ENCODE measurements at regions not wholly inside any gene's neighbourhood (a gene's known extent, or its start where the extent isn't known, plus 50 kb on each side); places are given as distances from the start of the nearest gene placed in this dataset.
A peak's percentile ranks its signal among the peaks of the same experiment; 100 is the strongest.

DNA sequence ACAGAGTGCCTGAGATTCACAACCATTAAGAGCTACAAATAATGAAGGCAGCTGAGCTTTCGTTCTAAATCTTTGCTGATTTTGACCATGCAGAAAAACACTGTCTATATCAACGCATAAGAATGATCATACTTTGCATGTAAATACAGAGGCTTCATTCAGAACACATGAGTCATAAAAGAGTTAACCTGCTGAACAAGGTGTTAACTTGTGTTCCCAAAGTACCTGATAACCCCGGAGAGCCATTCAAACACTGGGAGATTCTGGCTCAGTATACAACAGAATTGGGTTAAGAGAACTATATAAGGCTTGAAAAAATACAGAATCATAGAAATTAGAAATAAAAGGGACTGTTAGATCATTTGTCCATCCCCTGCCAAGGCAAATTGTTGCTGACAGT is 964.3 kb upstream of the TENM3 start:
- DNase-seq (ENCODE audit: extremely low read depth in 1 of 11, low read depth in 9 of 11, low spot score in 4 of 11), result no peak

- DNase-seq (ENCODE audit: extremely low read depth in 1 of 11, low read depth in 9 of 11, low spot score in 4 of 11), result no peak
Observed at GRCh38 chr4:181281451-181281850, 961.8 kb upstream of the TENM3 start.

GRCh38 chr4:181289198-181289597 is 954.0 kb upstream of the TENM3 start:
- DNase-seq (ENCODE audit: extremely low read depth in 1 of 11, low read depth in 9 of 11, low spot score in 4 of 11), result peak in 1 of 11 donors; percentile 5

- DNase-seq (ENCODE audit: extremely low read depth in 1 of 11, low read depth in 9 of 11, low spot score in 4 of 11), result no peak
Observed at GRCh38 chr4:181291615-181292014, 951.6 kb upstream of the TENM3 start.

- no peak for DNase-seq (ENCODE audit: extremely low read depth in 1 of 11, low read depth in 9 of 11, low spot score in 4 of 11)
Observed at GRCh38 chr4:181293014-181293413, 950.2 kb upstream of the TENM3 start.

GRCh38 chr4:181293541-181293940 is 949.7 kb upstream of the TENM3 start:
- DNase-seq (ENCODE audit: extremely low read depth in 1 of 11, low read depth in 9 of 11, low spot score in 4 of 11), result no peak

DNA sequence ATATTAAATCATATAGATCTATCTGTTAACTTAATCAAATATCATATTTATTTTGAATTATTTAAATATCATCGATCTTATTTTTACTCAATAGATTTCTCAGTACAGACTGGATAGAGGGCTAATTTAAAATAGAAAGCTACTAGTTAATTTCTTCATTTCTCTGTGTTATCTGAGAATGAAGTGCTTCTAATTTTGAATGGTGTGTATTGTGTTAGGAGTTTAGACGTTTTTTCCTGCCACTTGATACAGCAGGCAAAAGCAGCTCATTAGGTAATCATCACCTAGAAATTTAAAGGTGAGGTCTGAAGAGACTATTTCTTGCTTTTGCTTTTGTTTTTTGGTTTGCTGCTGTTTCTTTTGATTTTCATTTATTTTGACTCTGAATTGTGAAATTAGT is 948.8 kb upstream of the TENM3 start:
- DNase-seq (ENCODE audit: extremely low read depth in 1 of 11, low read depth in 9 of 11, low spot score in 4 of 11), result no peak

DNA sequence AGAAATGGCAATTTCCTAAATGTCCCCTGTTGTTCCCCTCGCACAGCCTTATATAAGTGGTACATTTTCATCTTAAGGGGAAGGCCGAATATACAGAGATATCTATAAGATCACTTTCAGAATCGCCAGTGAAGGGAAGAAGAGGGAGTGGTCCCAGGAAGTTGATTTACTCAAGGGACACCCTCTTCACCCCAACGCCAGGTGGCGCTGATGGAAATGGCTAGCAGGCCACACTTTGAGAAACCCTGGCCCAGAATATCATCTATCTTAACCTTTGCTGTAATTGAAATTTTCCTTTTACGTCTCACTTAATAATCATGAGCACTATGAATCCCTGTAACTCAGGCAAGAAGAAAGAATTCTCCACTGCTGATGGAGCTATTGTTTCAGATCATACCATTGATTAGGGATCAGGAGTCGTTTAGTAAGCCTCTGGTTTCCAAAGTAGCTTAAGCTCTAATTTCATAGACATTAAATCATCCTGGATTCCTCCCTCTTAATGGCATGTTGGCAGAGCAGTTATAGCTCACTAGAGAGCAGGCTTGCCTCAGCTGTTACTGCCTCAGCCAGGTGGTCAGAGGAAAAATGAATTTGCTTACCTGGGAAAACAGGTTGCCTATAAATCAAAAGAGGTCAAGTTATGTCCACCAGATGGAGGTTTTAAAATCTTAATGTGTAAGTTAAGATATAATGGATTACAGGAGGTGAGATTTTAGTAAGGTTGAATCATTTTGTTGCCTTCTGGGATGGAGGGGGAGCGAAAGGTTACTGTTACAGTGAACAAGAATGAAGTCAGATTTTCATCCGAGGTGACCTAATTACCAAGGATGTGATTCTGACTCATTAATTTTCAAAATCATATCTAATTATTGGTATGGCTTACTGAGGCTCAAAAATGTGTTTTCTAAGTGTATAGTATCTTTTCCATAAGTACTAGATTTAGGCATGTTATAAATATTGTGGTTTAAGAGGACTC is 941.2 kb upstream of the TENM3 start:
- peak in 1 of 11 donors; percentile 3 for DNase-seq (ENCODE audit: extremely low read depth in 1 of 11, low read depth in 9 of 11, low spot score in 4 of 11)

DNA sequence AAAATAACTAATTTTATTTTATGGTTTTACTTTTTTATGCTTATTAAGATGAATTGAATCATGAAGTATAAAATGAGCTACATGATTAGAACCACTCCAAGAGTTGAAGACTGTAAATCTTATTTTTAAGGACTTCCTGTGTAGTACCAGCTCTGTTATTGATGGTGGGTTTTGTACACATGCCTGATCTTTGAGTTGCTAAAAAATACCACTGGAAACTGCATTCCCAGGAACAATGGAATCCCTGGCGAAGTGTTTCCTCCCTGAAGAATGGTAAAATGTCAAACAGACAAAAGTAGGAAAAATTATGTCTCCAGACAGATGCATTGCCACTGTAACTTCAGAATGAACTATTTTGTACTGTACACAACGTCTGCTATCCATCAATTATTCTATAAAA is 935.4 kb upstream of the TENM3 start:
- DNase-seq (ENCODE audit: extremely low read depth in 1 of 11, low read depth in 9 of 11, low spot score in 4 of 11), result no peak

DNA sequence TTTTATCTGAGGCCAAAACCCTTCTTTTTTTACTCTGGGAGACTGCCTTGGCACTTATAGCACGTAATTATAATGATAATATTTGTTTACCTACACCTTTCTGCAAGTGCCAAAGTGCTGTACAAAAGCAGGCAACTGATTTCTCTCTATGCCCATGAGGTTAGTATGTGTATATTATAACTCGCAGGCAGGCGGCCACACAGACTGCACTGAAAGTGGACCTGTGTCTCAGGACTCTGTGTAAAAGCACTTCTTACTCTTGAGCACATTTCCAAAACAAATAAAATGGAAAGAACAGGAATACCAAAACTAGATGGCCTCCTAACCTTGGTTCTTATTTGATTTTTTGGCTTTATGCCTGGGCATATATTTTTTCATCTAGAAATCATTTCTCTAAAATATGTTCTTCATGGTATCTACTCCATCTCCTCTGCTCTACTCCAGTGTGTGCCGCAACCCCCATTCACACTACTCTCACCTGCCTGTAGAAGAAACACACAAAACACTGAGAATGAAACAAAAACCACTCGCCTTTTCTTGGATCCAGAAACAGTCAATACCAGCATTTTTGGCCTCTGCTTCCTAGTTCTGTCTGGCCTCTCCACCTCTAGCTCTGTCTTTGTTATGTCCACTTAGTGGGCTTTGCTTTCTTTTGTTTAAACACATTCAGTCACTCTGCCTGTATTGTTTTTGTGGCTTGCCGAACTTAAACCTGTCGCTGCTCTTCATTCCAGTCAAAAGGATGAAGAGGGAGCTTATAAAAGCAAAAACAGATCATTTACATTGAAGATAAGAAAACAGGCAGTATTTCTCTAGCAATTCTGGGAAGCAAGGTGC is 934.5 kb upstream of the TENM3 start:
- no peak for DNase-seq (ENCODE audit: extremely low read depth in 1 of 11, low read depth in 9 of 11, low spot score in 4 of 11)

DNA sequence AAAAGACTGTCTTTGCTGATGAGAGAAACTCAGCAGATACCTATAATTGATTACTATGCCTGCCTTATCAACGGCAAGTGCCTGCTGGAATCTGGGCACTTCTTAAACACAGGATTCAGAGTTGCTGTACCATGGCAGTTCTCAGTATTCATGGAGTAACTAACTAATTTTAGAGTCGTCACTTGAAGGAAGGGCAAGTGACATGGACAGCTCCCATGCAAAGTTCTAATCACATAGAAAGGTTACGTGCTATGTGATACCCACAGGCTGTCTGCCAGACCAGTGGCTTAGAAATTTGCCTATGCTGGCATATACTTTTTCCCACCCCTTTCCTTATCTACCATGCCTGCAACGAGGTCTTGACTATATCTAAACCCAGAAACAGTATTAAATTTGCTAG is 931.1 kb upstream of the TENM3 start:
- no peak for DNase-seq (ENCODE audit: extremely low read depth in 1 of 11, low read depth in 9 of 11, low spot score in 4 of 11)

DNA sequence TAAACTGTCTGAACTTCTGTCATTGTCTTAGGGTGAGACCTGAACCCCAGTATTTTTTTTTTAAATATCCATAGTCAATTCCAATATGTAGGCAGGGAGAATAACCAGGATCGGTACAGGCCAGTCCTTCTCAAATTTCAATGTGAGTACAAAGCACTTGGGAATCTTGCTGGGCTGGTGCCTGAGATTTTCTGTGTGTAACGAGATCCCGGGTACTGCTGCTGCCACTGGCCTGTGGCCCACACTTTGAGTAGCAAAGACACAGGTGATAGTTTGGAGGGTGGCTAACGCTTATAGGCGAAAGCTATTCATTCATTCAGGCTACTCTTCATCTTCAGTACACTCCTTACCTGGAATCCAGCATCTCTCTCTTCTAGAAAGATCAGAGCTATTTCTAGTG is 923.6 kb upstream of the TENM3 start:
- no peak for DNase-seq (ENCODE audit: extremely low read depth in 1 of 11, low read depth in 9 of 11, low spot score in 4 of 11)

DNA sequence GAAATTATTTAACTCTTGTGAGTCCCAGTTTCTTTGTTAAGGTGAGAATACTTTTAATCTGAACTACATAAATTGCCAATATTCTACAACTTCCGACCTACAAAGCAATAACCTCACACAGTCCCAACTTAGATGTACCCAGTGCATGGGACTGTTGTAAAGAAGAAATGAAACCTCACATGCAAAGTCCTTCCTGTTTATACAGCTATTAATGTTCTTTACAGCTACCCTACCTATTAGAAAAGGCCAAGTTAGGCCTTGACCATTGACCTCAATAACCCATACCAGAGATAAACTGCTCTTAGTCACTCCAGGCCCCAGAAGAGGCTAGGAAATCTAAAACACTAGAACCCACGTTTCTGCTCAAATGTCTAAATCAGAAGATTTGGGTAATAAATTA is 920.1 kb upstream of the TENM3 start:
- DNase-seq (ENCODE audit: extremely low read depth in 1 of 11, low read depth in 9 of 11, low spot score in 4 of 11), result no peak

DNA sequence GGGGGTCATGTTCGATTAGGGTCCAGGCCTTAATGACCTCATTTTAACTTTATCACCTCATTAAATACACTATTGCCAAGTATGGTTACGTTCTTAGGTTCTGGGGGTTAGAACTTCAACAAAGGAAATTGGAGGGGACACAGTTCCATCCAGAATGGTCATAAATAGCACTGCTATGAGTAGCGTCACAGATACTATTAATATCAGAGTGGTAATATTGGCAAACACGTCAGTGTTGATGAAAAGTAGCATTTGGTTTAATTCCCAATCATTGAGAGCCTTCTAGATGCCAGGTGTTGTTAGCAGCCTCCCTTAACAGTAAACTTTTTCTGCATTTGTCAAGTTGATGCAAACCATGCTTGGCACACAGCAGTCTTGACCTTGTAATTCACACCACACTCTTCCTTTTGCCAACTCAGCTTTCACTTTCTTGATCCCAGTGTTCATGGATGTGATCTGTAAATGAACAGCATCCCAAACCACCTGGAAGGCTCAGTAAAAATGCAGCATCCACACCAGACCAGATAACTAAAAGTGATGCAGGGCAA is 912.5 kb upstream of the TENM3 start:
- peak in 1 of 11 donors; percentile 19 for DNase-seq (ENCODE audit: extremely low read depth in 1 of 11, low read depth in 9 of 11, low spot score in 4 of 11)

- no peak for DNase-seq (ENCODE audit: extremely low read depth in 1 of 11, low read depth in 9 of 11, low spot score in 4 of 11)
Observed at GRCh38 chr4:181331214-181331613, 912.0 kb upstream of the TENM3 start.

DNA sequence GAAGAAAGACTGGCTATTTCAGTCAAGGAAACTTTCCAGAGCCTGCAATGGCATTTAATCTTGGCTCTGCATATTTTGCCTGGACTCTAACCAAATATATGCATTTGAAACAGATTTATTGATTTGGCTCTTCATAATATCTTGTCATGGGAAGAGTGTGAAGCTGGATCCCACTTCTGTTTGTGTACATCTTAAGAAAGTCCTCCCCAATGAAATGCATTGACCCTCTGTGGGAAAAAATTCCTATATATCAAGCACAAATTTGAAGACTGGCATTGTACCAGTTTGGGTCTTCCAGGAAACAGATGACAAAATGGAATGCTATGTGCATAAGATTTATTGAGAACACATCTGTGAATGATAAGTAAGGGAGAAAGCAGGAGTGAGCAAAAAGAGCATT is 897.3 kb upstream of the TENM3 start:
- no peak for DNase-seq (ENCODE audit: extremely low read depth in 1 of 11, low read depth in 9 of 11, low spot score in 4 of 11)

DNA sequence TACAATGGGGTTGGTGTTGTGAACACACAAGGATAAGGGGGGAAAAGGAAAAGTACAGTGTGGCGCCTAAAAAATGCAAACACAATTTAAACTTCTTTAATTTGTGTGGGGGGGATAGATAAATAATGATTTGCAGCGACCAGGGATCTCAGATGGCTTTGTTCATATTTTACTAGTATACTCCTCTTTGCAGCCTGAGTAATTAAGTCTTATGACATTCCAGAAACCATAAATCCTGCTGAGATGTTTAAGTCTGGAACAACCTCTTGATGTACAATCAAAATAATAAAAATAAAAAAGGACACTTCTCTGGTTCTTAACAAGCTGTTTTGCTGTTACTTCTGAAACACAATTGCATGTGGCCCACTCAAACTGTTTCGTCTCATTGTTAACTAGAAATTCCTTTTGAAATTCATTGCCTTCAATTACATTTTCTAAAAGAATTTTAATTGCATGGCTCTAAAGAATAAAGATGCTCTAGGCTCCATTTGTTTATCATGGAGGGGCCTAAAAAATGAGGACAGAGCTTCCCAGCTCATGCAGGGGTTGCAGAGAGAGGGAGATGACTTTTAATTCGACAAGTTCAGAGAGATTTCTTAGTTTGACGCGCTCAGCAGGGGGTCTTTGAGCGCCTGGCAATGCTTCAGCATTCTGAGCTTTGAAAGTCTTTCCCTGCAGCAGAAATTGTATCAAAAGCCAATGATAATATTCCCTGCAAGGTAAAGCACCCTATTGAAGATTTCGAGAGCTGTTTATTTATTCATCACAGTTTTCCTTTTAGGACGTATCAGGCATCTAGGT is 892.4 kb upstream of the TENM3 start:
- peak in 4 of 11 donors; percentile 5 to 46 (median 37) for DNase-seq (ENCODE audit: extremely low read depth in 1 of 11, low read depth in 9 of 11, low spot score in 4 of 11)

DNA sequence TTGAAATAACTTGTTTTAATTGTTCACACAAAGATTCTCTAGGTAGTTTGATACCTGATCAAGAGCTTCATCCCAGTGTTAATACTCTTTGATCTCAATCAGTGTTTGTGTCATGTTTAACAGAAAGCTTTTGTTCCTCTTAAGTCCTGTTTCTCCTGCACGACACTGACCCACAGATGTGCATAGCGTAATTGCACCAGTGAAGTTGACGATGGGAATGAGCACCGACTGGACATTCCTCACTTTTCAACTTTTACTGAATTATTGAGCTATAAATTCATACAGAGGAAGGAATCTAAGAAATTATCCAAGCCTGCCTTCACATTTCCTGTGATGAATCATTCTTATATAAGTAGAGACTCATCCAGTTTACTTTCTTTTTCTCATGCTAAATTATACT is 878.7 kb upstream of the TENM3 start:
- DNase-seq (ENCODE audit: extremely low read depth in 1 of 11, low read depth in 9 of 11, low spot score in 4 of 11), result no peak

DNA sequence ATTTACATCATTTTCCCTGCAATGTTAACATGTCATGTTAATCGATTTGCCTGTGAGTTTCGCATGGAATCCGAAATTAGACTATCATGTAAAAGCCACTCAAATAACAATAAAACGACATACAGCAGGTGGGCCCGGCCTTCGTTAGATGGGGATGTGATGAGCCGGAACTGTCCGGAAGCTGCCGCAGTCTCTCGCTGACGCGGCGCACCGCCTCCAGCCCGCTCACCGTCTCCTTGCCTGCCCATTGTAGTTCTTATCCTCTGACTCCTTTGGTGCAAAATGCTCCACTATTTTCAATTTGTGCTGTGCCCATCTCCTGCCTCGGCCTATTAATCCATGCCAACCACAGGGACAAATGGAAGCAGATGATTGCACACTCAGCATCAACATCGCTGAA is 877.5 kb upstream of the TENM3 start:
- no peak for DNase-seq (ENCODE audit: extremely low read depth in 1 of 11, low read depth in 9 of 11, low spot score in 4 of 11)
